ENCODE measurements at regions not wholly inside any gene's neighbourhood (a gene's known extent, or its start where the extent isn't known, plus 50 kb on each side); places are given as distances from the start of the nearest gene placed in this dataset.

- H3K27ac Mint-ChIP-seq, result peak overlapping the region in 1 of 7 donors; percentile 73
- Histone ChIP-seq H3K4me2 (replicated peaks; ENCODE audit: extremely low read depth, low read length, poor library complexity, severe bottlenecking) (no peak overlapping the region), H3K79me2 (ENCODE audit: insufficient read depth, low read length) (no peaks in the 10 kb centered on the region), H3K9me3 (replicated peaks in 1 of 2; ENCODE audit: control insufficient read depth in 1 of 2, insufficient read depth in 1 of 2, low read length in 2 of 2) (peaks cover 4 to 10% of the 10 kb centered on the region in 2 donors), H2AFZ (ENCODE audit: insufficient read depth, low read depth, low read length, poor library complexity, severe bottlenecking) (no peak overlapping the region), H3K4me3 (replicated peaks in 1 of 3; ENCODE audit: low read depth in 2 of 3, low read length in 3 of 3) (no peak overlapping the region), H3K36me3 (replicated peaks in 1 of 2; ENCODE audit: control insufficient read depth in 1 of 2, insufficient read depth in 2 of 2, low read length in 2 of 2) (no peaks in the 10 kb centered on the region), H3K4me1 (ENCODE audit: control insufficient read depth in 1 of 2, insufficient read depth in 2 of 2, low read length in 2 of 2) (no peaks in the 10 kb centered on the region), H3K9ac (ENCODE audit: insufficient read depth, low read length, poor library complexity, severe bottlenecking) (no peak overlapping the region), H3K27me3 (ENCODE audit: control insufficient read depth in 2 of 2, insufficient read depth in 2 of 2, low read length in 2 of 2) (no peaks in the 10 kb centered on the region), H4K20me1 (ENCODE audit: insufficient read depth, low read length) (no peaks in the 10 kb centered on the region), H3K27ac (ENCODE audit: low read depth in 1 of 2, low read length in 2 of 2) (no peak overlapping the region)
- H3K27me3 Mint-ChIP-seq (ENCODE audit: low read depth in 3 of 3), result peaks cover 0 to 6% (median 0%) of the 10 kb centered on the region in 3 donors
- WGBS (ENCODE audit: insufficient coverage), result 93% methylated on average over 2 of the region's 5 CpGs
- peaks cover 8 to 20% (median 9%) of the 10 kb centered on the region in 7 donors for H3K9me3 Mint-ChIP-seq
- H3K36me3 Mint-ChIP-seq, result no peaks in the 10 kb centered on the region
- TF ChIP-seq CTCF (IDR thresholded peaks at IDR 0.05), result no peak
- no peak for DNase-seq
- intact Hi-C loops (cut with micrococcal nuclease), result no loop called here
- H3K4me1 Mint-ChIP-seq, result no peaks in the 10 kb centered on the region
- H3K4me3 Mint-ChIP-seq, result no peak overlapping the region
Observed at GRCh38 chr1:95168761-95169351, 51.7 kb downstream of the TLCD4 start.

DNA sequence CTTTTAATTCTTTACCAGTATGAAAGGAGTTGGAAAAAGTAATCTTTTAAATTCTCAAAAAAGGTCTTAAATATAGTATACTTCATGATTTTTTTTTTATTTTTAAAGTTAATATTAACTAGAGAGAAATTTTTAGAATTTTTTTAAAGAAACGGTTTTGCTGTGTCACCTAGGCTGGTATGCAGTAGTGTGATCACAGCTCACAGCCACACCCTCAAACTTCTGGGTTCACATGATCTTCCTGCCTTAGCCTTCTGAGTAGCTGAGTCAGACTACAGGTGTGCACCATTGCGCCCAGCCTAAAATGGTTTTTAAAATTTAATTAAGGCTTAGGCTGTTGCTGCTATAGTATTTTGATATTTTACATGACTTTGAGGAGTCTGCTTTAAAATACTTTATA is 52.4 kb downstream of the TLCD4 start:
- Histone ChIP-seq H3K36me3 (replicated peaks in 1 of 2; ENCODE audit: control insufficient read depth in 1 of 2, insufficient read depth in 2 of 2, low read length in 2 of 2) (no peaks in the 10 kb centered on the region), H3K9me3 (replicated peaks in 1 of 2; ENCODE audit: control insufficient read depth in 1 of 2, insufficient read depth in 1 of 2, low read length in 2 of 2) (peaks cover 4 to 6% of the 10 kb centered on the region in 2 donors), H3K27me3 (ENCODE audit: control insufficient read depth in 2 of 2, insufficient read depth in 2 of 2, low read length in 2 of 2) (no peaks in the 10 kb centered on the region), H3K4me2 (replicated peaks; ENCODE audit: extremely low read depth, low read length, poor library complexity, severe bottlenecking) (no peak overlapping the region), H4K20me1 (ENCODE audit: insufficient read depth, low read length) (no peaks in the 10 kb centered on the region), H2AFZ (ENCODE audit: insufficient read depth, low read depth, low read length, poor library complexity, severe bottlenecking) (no peak overlapping the region), H3K9ac (ENCODE audit: insufficient read depth, low read length, poor library complexity, severe bottlenecking) (no peak overlapping the region), H3K27ac (ENCODE audit: low read depth in 1 of 2, low read length in 2 of 2) (no peak overlapping the region), H3K79me2 (ENCODE audit: insufficient read depth, low read length) (no peaks in the 10 kb centered on the region), H3K4me3 (replicated peaks in 1 of 3; ENCODE audit: low read depth in 2 of 3, low read length in 3 of 3) (no peak overlapping the region), H3K4me1 (ENCODE audit: control insufficient read depth in 1 of 2, insufficient read depth in 2 of 2, low read length in 2 of 2) (no peaks in the 10 kb centered on the region)
- no CpG with 5 or more reads among the region's 2 CpGs for WGBS (ENCODE audit: insufficient coverage)
- H3K27ac Mint-ChIP-seq, result no peak overlapping the region
- H3K36me3 Mint-ChIP-seq, result no peaks in the 10 kb centered on the region
- H3K27me3 Mint-ChIP-seq (ENCODE audit: low read depth in 3 of 3), result peaks cover 0 to 6% (median 0%) of the 10 kb centered on the region in 3 donors
- no peaks in the 10 kb centered on the region for H3K4me1 Mint-ChIP-seq
- DNase-seq, result no peak
- no peak for TF ChIP-seq CTCF (IDR thresholded peaks at IDR 0.05)
- H3K9me3 Mint-ChIP-seq, result peaks cover 2 to 13% (median 3%) of the 10 kb centered on the region in 7 donors
- intact Hi-C loops (cut with micrococcal nuclease), result no loop called here
- no peak overlapping the region for H3K4me3 Mint-ChIP-seq
